Activated T-cell treated with anti-CD3 and anti-CD28 coated beads, Interleukin-2, amount 50 U/mL, for 1 hour (primary cell): ENCODE measurements at regions not wholly inside any gene's neighbourhood (a gene's known extent, or its start where the extent isn't known, plus 50 kb on each side); places are given as distances from the start of the nearest gene placed in this dataset.
A peak's percentile ranks its signal among the peaks of the same experiment; 100 is the strongest.

ENCODE experiments used
- DNase-seq: peaks from one replicate; pipeline ENCODE4 v3.0.0-alpha.2; 2020

GRCh38 chrX:120021927-120022326 is 55.6 kb downstream of the RHOXF2B start:
- DNase-seq: no peak

- DNase-seq: no peak
These were observed 57.2 kb downstream of the RHOXF2B start for GRCh38 chrX:120020305-120020704.

GRCh38 chrX:120016068-120016441 is 61.4 kb downstream of the RHOXF2B start:
- no peak for DNase-seq

GRCh38 chrX:120015145-120016067 is 62.1 kb downstream of the RHOXF2B start:
- DNase-seq: no peak

GRCh38 chrX:120014354-120015130 is 62.9 kb downstream of the RHOXF2B start:
- DNase-seq: no peak

GRCh38 chrX:120001787-120002186 is 58.2 kb upstream of the NKAP start:
- no peak for DNase-seq

GRCh38 chrX:120000490-120001246 is 57.1 kb upstream of the NKAP start:
- peak; percentile 19 for DNase-seq

GRCh38 chrX:119999087-119999634 is 55.6 kb upstream of the NKAP start:
- no peak for DNase-seq

- DNase-seq: no peak
These were observed 54.0 kb upstream of the NKAP start for GRCh38 chrX:119997570-119997969.

- DNase-seq: no peak
These were observed 53.3 kb upstream of the NKAP start for GRCh38 chrX:119996600-119997524.

GRCh38 chrX:119996069-119996468 is 52.5 kb upstream of the NKAP start:
- DNase-seq: no peak
